T-helper 1 cell treated with Interleukin-12 subunit alpha and Interleukin-12 subunit beta and Interleukin-4 antibody, amounts not matched to agents 30 μg/mL and 1 μg/mL, for 36 hours (primary cell): ENCODE measurements at regions not wholly inside any gene's neighbourhood (a gene's known extent, or its start where the extent isn't known, plus 50 kb on each side); places are given as distances from the start of the nearest gene placed in this dataset.
"Not testable (repeated sequence)": the region's sequence is repeated elsewhere in the genome, so short reads cannot be mapped to it uniquely, and the experiment has no call there.

Experiments used
- H3K27ac Mint-ChIP-seq: one replicate; pipeline ENCODE4 v1.8.0; 2021; ENCODE audit warnings: mild to moderate bottlenecking, mixed read lengths
- H3K27me3 Mint-ChIP-seq: one replicate; pipeline ENCODE4 v1.8.0; 2021; ENCODE audit warnings: low read depth, mixed read lengths
- H3K36me3 Mint-ChIP-seq: one replicate; pipeline ENCODE4 v1.8.0; 2021; ENCODE audit warnings: low read depth, mixed read lengths
- H3K4me1 Mint-ChIP-seq: one replicate; pipeline ENCODE4 v1.8.0; 2021; ENCODE audit warnings: low read depth, mixed read lengths
- H3K4me3 Mint-ChIP-seq: one replicate; pipeline ENCODE4 v1.8.0; 2021; ENCODE audit warnings: mild to moderate bottlenecking, moderate library complexity, mixed read lengths
- H3K9me3 Mint-ChIP-seq: one replicate; pipeline ENCODE4 v1.8.0; 2021; ENCODE audit warnings: mixed read lengths

- H3K27ac Mint-ChIP-seq = no peak overlapping the region
- no peaks in the 10 kb centered on the region for H3K27me3 Mint-ChIP-seq
- H3K36me3 Mint-ChIP-seq = peaks cover 19% of the 10 kb centered on the region
- H3K9me3 Mint-ChIP-seq = peaks cover 8% of the 10 kb centered on the region
- H3K4me1 Mint-ChIP-seq = peaks cover 5% of the 10 kb centered on the region
- no peak overlapping the region for H3K4me3 Mint-ChIP-seq
Measured at GRCh38 chr3:15851735-15852134, 54.0 kb upstream of the ANKRD28 start.

DNA sequence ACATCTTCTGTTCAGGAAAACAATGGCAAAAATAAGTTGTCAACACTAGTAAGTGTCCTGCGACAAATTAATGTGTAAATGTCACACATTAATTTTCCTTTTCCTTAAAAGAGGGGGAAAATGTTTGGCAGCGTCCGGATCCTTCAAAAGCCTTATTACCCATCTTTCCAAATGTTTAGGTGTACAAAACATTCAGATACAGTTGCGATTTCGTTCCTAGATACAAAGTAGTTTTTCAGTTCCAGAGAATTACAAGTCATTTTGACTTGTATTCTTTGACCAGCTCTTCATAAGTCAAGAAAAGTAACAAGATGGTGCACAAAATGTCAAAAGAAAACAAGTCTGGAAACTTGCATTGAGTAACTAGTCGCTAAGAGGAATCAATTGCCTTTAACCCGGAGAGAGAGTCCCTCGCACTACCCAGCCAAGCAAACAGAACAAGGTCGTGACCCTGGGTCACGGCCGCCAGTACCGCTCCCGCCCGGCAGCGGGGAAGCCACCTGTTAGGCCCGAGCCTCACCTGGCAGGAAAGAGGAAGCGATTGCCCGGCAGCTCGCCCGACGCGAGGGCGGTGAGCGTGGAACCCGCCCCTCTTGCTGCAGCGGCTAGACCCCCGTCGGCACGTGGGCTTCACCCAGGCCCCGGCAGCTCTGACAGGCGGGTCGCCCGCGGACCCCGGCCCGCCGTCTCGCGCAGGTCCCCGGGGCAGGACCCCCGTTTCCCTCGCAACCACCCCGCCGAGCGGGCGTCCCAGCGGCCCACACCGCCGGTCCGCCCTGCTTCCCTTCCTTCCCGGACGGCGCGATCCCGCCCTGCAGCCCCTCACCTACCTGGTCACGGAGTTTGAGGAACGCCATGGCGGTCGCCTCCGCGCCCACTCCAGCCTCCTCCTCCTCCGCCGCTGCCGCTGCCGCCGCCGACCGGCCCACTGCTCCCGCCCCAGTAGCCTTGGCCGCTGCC is 61.0 kb upstream of the ANKRD28 start:
- peaks cover 18% of the 10 kb centered on the region for H3K27me3 Mint-ChIP-seq

GRCh38 chr3:15859507-15860013 is 61.8 kb upstream of the ANKRD28 start:
- H3K9me3 Mint-ChIP-seq = no peaks in the 10 kb centered on the region
- peak overlapping the region; percentile 95 for H3K4me3 Mint-ChIP-seq
- H3K36me3 Mint-ChIP-seq = peaks cover 6% of the 10 kb centered on the region
- peaks cover 21% of the 10 kb centered on the region for H3K4me1 Mint-ChIP-seq
- H3K27me3 Mint-ChIP-seq = peaks cover 18% of the 10 kb centered on the region
- peak overlapping the region; percentile 92 for H3K27ac Mint-ChIP-seq

More for the DNA sequence above, 61.0 kb upstream of the ANKRD28 start:
- peaks cover 13% of the 10 kb centered on the region for H3K36me3 Mint-ChIP-seq
- H3K4me1 Mint-ChIP-seq = peaks cover 21% of the 10 kb centered on the region
- H3K27ac Mint-ChIP-seq = peak overlapping the region; percentile 90
- H3K9me3 Mint-ChIP-seq = peaks cover 5% of the 10 kb centered on the region
- peak overlapping the region; percentile 93 for H3K4me3 Mint-ChIP-seq

GRCh38 chr3:15860014-15860934 is 62.5 kb upstream of the ANKRD28 start:
- peak overlapping the region; percentile 71 for H3K27ac Mint-ChIP-seq

GRCh38 chr3:15861163-15861562 is 63.4 kb upstream of the ANKRD28 start:
- peaks cover 8% of the 10 kb centered on the region for H3K9me3 Mint-ChIP-seq
- peaks cover 5% of the 10 kb centered on the region for H3K36me3 Mint-ChIP-seq
- H3K27ac Mint-ChIP-seq = peak overlapping the region; percentile 44
- H3K27me3 Mint-ChIP-seq = peaks cover 23% of the 10 kb centered on the region
- peak overlapping the region; percentile 81 for H3K4me3 Mint-ChIP-seq
- peaks cover 17% of the 10 kb centered on the region for H3K4me1 Mint-ChIP-seq

More at GRCh38 chr3:15860014-15860934, 62.5 kb upstream of the ANKRD28 start:
- Mint-ChIP-seq H3K9me3 (peaks cover 6% of the 10 kb centered on the region), H3K27me3 (peaks cover 23% of the 10 kb centered on the region), H3K36me3 (peaks cover 5% of the 10 kb centered on the region), H3K4me3 (peak overlapping the region; percentile 81), H3K4me1 (peaks cover 20% of the 10 kb centered on the region)

GRCh38 chr3:15872807-15873206 is 75.0 kb upstream of the ANKRD28 start:
- Mint-ChIP-seq H3K27ac (no peak overlapping the region), H3K36me3 (no peaks in the 10 kb centered on the region), H3K4me1 (no peaks in the 10 kb centered on the region), H3K4me3 (no peak overlapping the region), H3K27me3 (peaks cover 18% of the 10 kb centered on the region), H3K9me3 (no peaks in the 10 kb centered on the region)

- no peak overlapping the region for H3K27ac Mint-ChIP-seq
- H3K27me3 Mint-ChIP-seq = peaks cover 18% of the 10 kb centered on the region
- H3K9me3 Mint-ChIP-seq = peaks cover 4% of the 10 kb centered on the region
- no peaks in the 10 kb centered on the region for H3K36me3 Mint-ChIP-seq
- no peaks in the 10 kb centered on the region for H3K4me1 Mint-ChIP-seq
- H3K4me3 Mint-ChIP-seq = no peak overlapping the region
Measured at GRCh38 chr3:15873415-15873814, 75.6 kb upstream of the ANKRD28 start.

DNA sequence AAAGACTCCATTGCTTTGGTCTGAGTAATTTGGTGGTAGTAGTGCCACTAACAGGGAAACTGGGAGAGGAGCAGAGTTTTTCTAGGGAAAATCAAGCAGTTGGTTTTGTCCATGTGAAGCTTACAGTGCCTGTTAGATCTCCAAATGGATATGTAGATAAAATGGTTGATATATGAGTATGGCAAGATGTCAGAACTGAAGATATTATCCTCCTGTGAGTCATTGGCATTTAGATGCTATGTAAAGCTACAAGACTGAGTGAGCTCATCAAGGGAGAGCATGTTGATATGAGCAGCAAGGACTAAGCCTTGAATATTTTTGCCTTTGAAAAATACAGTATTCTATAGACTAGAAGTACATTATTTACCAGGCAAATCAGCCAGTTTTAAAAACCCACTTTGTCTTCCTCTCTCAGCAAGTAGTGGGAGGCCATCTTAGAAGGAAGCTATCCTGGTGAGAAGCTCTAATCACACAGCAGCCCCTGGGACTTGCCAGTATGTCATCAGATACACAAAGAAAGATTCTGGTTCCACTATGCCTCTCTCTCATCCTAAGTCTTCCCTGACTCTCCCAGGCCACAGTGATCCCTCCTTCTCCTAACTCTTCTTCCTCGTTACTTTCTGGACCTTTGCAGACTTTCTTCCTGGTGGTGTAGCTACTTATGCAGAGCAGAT is 77.4 kb upstream of the ANKRD28 start:
- Mint-ChIP-seq H3K4me1 (no peaks in the 10 kb centered on the region), H3K27me3 (peaks cover 18% of the 10 kb centered on the region), H3K27ac (no peak overlapping the region), H3K36me3 (no peaks in the 10 kb centered on the region), H3K9me3 (peaks cover 4% of the 10 kb centered on the region), H3K4me3 (no peak overlapping the region)

DNA sequence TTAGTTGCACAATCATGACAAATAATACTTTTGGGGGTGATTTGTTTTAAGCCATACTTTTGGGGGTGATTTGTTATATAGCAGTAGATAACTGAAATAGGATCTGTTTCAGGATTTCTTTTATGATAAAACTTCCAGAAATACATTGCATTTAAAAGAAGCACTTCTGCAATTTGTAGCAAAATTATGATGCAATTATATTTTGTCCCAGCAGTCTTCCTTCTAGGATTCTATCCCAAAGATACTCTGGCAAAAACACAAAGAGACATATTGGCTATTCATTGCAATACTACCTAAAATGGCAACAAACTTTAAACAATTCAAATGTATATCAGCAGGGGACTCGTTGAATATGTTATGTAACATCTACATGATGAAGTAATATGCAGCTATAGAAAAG is 78.9 kb upstream of the ANKRD28 start:
- Mint-ChIP-seq H3K36me3 (no peaks in the 10 kb centered on the region), H3K27ac (no peak overlapping the region), H3K27me3 (peaks cover 10% of the 10 kb centered on the region), H3K4me3 (no peak overlapping the region), H3K4me1 (no peaks in the 10 kb centered on the region), H3K9me3 (peaks cover 4% of the 10 kb centered on the region)

- Mint-ChIP-seq H3K36me3 (no peaks in the 10 kb centered on the region), H3K9me3 (peaks cover 4% of the 10 kb centered on the region), H3K4me1 (no peaks in the 10 kb centered on the region), H3K27ac (no peak overlapping the region), H3K27me3 (no peaks in the 10 kb centered on the region), H3K4me3 (no peak overlapping the region)
Measured at GRCh38 chr3:15877813-15878212, 80.0 kb upstream of the ANKRD28 start.

DNA sequence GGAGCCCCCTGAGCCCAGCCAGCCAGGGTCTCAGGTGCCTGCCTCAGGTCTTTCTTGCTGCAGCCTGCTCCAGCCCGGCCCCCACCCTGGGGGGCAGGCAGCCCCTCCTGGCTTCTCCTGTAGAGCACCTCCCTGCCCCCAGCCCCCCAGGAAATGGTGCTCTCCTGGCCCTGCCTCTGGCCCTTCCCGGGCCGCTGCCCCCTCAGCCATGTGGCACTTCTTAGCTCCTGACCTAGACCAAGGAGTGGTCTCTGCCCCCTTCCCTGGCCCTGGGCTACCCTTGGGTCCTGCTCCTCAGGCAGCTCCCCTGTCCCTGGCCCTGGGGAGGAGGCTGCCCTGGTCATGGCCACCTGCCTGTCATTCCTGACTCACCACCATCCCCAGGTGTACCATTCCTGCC is 82.0 kb upstream of the ANKRD28 start:
- not testable (repeated sequence) for H3K4me3 Mint-ChIP-seq, H3K36me3 Mint-ChIP-seq, H3K4me1 Mint-ChIP-seq, H3K27ac Mint-ChIP-seq, H3K9me3 Mint-ChIP-seq, H3K27me3 Mint-ChIP-seq

DNA sequence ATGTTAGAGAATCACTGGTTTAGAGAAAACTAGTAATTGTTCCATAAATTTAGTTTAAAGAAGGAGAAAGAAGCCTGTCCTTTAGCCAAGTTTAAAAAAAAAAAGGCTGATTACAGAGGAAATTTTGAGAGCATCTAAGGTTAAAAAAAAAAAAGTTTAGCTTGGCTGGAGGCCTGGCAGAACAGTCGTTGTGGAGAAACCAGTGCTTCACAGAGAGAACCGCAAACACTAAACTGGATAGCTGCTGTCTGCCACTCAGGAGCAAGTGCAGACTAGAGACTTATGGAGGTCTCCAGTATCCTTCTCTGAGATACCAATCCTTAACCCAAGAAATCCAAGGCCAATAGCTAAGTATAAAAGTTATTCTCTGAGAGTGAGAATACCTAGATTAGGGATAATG is 84.8 kb upstream of the ANKRD28 start:
- Mint-ChIP-seq H3K36me3 (no peaks in the 10 kb centered on the region), H3K27me3 (peaks cover 7% of the 10 kb centered on the region), H3K4me1 (no peaks in the 10 kb centered on the region), H3K4me3 (no peak overlapping the region), H3K27ac (no peak overlapping the region), H3K9me3 (peaks cover 17% of the 10 kb centered on the region)

DNA sequence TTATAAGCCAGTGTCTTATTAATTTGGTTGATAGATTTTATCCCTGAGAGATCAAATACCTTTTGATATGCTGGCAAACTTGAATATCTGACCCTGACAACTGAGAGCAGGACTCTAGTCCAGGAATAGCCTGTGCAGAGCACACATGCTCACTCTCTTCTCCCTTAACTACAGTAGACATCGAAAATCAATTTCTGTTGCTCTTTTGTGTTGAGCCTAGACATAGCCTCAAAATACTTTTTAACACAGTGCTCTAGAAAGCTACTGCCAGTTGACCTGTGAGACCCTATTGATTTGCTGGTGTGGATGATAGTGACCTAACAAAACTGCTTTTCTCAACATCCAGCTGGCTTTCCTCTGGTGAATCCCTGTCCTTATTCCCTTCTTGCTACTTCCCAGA is 86.4 kb upstream of the ANKRD28 start:
- Mint-ChIP-seq H3K27me3 (peaks cover 14% of the 10 kb centered on the region), H3K4me1 (no peaks in the 10 kb centered on the region), H3K9me3 (peaks cover 15% of the 10 kb centered on the region), H3K27ac (no peak overlapping the region), H3K4me3 (no peak overlapping the region), H3K36me3 (no peaks in the 10 kb centered on the region)

DNA sequence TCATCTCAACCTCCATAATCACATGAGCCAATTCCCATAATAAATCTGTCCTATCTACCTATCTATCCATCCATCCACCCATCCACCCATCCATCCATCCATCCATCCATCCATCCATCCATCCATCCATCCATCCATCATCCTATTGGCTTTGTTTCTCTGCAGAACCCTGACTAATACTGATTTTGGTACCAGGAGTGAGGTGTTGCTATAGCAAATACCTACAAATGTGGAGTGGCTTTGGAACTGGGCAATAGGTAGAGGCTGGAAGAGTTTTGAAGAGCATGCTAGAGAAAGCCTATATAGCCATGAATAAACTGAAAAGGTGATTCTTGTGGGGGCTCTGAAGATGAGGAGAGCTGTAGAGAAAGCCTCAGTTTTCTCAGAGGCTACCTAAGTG is 88.7 kb upstream of the ANKRD28 start:
- H3K36me3 Mint-ChIP-seq = no peaks in the 10 kb centered on the region
- no peak overlapping the region for H3K4me3 Mint-ChIP-seq
- no peaks in the 10 kb centered on the region for H3K4me1 Mint-ChIP-seq
- peaks cover 15% of the 10 kb centered on the region for H3K9me3 Mint-ChIP-seq
- H3K27ac Mint-ChIP-seq = no peak overlapping the region
- H3K27me3 Mint-ChIP-seq = peaks cover 14% of the 10 kb centered on the region
